Breast epithelium (tissue), 4 donors: ENCODE measurements at regions not wholly inside any gene's neighbourhood (a gene's known extent, or its start where the extent isn't known, plus 50 kb on each side); places are given as distances from the start of the nearest gene placed in this dataset.

Source experiments
- DNase-seq, 2 donors: peaks; one replicate each; pipeline ENCODE4 v3.0.0-alpha.2; 2019; ENCODE audit warnings: low spot score in 2 of 2
- H3K27ac ChIP-seq, 2 donors: fragments of 200-600 bp; sonication (generic) in 1 of 2; one replicate each; pipeline ENCODE4 v1.5.1; 2016 to 2019; ENCODE audit warnings: mild to moderate bottlenecking in 1 of 2
- H3K27me3 ChIP-seq, 2 donors: fragments of 200-600 bp; sonication (generic) in 1 of 2; one replicate each; pipeline versions ENCODE4 v1.5.1 to v1.6.0; 2017 to 2019; ENCODE audit warnings: control low read depth in 1 of 2, mild to moderate bottlenecking in 1 of 2
- H3K36me3 ChIP-seq: fragments of 200-600 bp; one replicate; pipeline ENCODE4 v1.5.1; 2019
- H3K4me1 ChIP-seq, 2 donors: fragments of 200-600 bp; sonication (generic); one replicate each; pipeline ENCODE4 v1.5.1; 2016 to 2019; ENCODE audit warnings: control low read depth in 1 of 2
- H3K4me3 ChIP-seq, 3 donors: fragments of 200-600 bp; sonication (generic); 1 replicate in 2 of 3; 2 replicates in 1 of 3; pipeline ENCODE4 v1.5.1; 2016 to 2019; ENCODE audit warnings: mild to moderate bottlenecking in 3 of 3, moderate library complexity in 2 of 3
- H3K9me3 ChIP-seq, 2 donors: fragments of 200-600 bp; sonication (generic) in 1 of 2; one replicate each; pipeline ENCODE4 v1.5.1; 2016 to 2019; ENCODE audit warnings: control low read depth in 1 of 2
- CTCF ChIP-seq, 3 donors: fragments of 450-650 bp; IDR thresholded peaks; one replicate each; pipeline ENCODE4 v1.5.1; 2016 to 2017; ENCODE audit warnings: antibody characterized with exemption in 3 of 3, mild to moderate bottlenecking in 3 of 3, moderate library complexity in 3 of 3
- POLR2A ChIP-seq: fragments of 450-650 bp; IDR thresholded peaks from one replicate; pipeline ENCODE4 v1.6.1; 2016; ENCODE audit warnings: antibody characterized with exemption, mild to moderate bottlenecking, moderate library complexity
- POLR2AphosphoS5 ChIP-seq, 3 donors: sonication (generic); formaldehyde crosslinking; IDR thresholded peaks; one replicate each; pipeline ENCODE4 v1.6.1; 2017; ENCODE audit warnings: antibody characterized with exemption in 3 of 3
- intact Hi-C: fragments of 100-400 bp; cut with DNase I; formaldehyde crosslinking; loops from one replicate; pipeline ENCODE4 v1.15.1; 2023; ENCODE audit warnings: low total_unique reads

- DNase-seq, result no peak
- TF ChIP-seq POLR2AphosphoS5 (IDR thresholded peaks at IDR 0.05), result no peak
- no peak for TF ChIP-seq CTCF (IDR thresholded peaks at IDR 0.05)
- TF ChIP-seq POLR2A, result no peak
- H3K9me3 ChIP-seq, result no peaks in the 10 kb centered on the region
- no peak overlapping the region for H3K4me3 ChIP-seq
- intact Hi-C loops, result no loop called here
- H3K27ac ChIP-seq, result no peak overlapping the region
- no peaks in the 10 kb centered on the region for H3K27me3 ChIP-seq
- H3K36me3 ChIP-seq, result no peaks in the 10 kb centered on the region
- H3K4me1 ChIP-seq, result no peaks in the 10 kb centered on the region
Observed at GRCh38 chr1:106459418-106459817, 597.1 kb upstream of the PRMT6 start.

GRCh38 chr1:106465666-106466065 lies 590.8 kb upstream of the PRMT6 start:
- Histone ChIP-seq H3K9me3 (peaks cover 12 to 21% of the 10 kb centered on the region in 2 donors), H3K4me1 (no peaks in the 10 kb centered on the region), H3K27me3 (no peaks in the 10 kb centered on the region), H3K4me3 (no peak overlapping the region), H3K36me3 (no peaks in the 10 kb centered on the region), H3K27ac (no peak overlapping the region)
- no peak for TF ChIP-seq POLR2AphosphoS5 (IDR thresholded peaks at IDR 0.05)
- no peak for TF ChIP-seq CTCF (IDR thresholded peaks at IDR 0.05)
- no peak for TF ChIP-seq POLR2A
- DNase-seq, result no peak
- intact Hi-C loops, result loop anchor here (10.0 kb wide), 1 partner anchor 889 kb away; no protein-coding TSS in a partner anchor

GRCh38 chr1:106480629-106481028 lies 575.8 kb upstream of the PRMT6 start:
- intact Hi-C loops, result no loop called here
- H3K36me3 ChIP-seq, result no peaks in the 10 kb centered on the region

GRCh38 chr1:106492880-106493279 lies 563.6 kb upstream of the PRMT6 start:
- H3K27me3 ChIP-seq, result no peaks in the 10 kb centered on the region
- no peak overlapping the region for H3K27ac ChIP-seq
- TF ChIP-seq CTCF (IDR thresholded peaks at IDR 0.05), result no peak
- no peak for TF ChIP-seq POLR2A
- TF ChIP-seq POLR2AphosphoS5 (IDR thresholded peaks at IDR 0.05), result no peak
- no peaks in the 10 kb centered on the region for H3K9me3 ChIP-seq
- intact Hi-C loops, result no loop called here
- no peaks in the 10 kb centered on the region for H3K36me3 ChIP-seq
- H3K4me1 ChIP-seq, result no peaks in the 10 kb centered on the region
- DNase-seq, result no peak
- no peak overlapping the region for H3K4me3 ChIP-seq

More at GRCh38 chr1:106480629-106481028, 575.8 kb upstream of the PRMT6 start:
- no peak for DNase-seq
- Histone ChIP-seq H3K9me3 (peaks cover 14 to 21% of the 10 kb centered on the region in 2 donors), H3K27ac (no peak overlapping the region), H3K4me1 (no peaks in the 10 kb centered on the region), H3K27me3 (no peaks in the 10 kb centered on the region), H3K4me3 (no peak overlapping the region)
- TF ChIP-seq CTCF (IDR thresholded peaks at IDR 0.05) (no peak), POLR2A (no peak), POLR2AphosphoS5 (IDR thresholded peaks at IDR 0.05) (no peak)

- TF ChIP-seq CTCF (IDR thresholded peaks at IDR 0.05) (no peak), POLR2A (no peak), POLR2AphosphoS5 (IDR thresholded peaks at IDR 0.05) (no peak)
- H3K36me3 ChIP-seq, result no peaks in the 10 kb centered on the region
- no peaks in the 10 kb centered on the region for H3K27me3 ChIP-seq
- H3K9me3 ChIP-seq, result no peaks in the 10 kb centered on the region
- H3K27ac ChIP-seq, result no peak overlapping the region
- no peaks in the 10 kb centered on the region for H3K4me1 ChIP-seq
- intact Hi-C loops, result no loop called here
- no peak for DNase-seq
- H3K4me3 ChIP-seq, result no peak overlapping the region
Observed at GRCh38 chr1:106494646-106495045, 561.8 kb upstream of the PRMT6 start.
